NCI-H2029 (cell line): ENCODE measurements at regions not wholly inside any gene's neighbourhood (a gene's known extent, or its start where the extent isn't known, plus 50 kb on each side); places are given as distances from the start of the nearest gene placed in this dataset.
A peak's percentile ranks its signal among the peaks of the same experiment; 100 is the strongest.
"Not testable (repeated sequence)": the region's sequence is repeated elsewhere in the genome, so short reads cannot be mapped to it uniquely, and the experiment has no call there.

Source experiments
- DNase-seq: peaks from one replicate; lab custom pipeline; 2025; lab: John Stamatoyannopoulos, UW

GRCh38 chr16:35573407-35573806, 2114.0 kb downstream of the TP53TG3F start:
- DNase-seq: no peak

GRCh38 chr16:35574011-35574410, 2114.6 kb downstream of the TP53TG3F start:
- DNase-seq: no peak

GRCh38 chr16:35574454-35575431, 2115.3 kb downstream of the TP53TG3F start:
- no peak for DNase-seq

DNA sequence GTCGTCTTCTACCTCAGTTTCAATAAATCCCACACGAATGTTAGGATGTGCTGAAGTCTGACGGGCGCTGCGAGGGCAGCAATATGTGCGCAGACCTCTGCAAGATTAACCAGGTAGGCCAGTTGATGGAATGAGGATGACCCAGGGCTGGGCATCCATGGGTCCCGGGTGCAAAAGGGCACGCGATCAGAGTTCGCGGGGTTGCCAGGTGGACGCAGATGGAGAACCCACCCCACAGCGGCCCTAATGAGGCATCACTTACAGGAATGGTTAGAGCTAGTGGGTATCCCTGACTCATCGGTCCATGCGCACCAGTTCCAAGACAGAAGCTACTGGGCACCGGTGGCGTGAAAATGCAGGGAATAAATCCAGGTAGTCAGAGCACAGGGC, 2116.0 kb downstream of the TP53TG3F start:
- no peak for DNase-seq

DNA sequence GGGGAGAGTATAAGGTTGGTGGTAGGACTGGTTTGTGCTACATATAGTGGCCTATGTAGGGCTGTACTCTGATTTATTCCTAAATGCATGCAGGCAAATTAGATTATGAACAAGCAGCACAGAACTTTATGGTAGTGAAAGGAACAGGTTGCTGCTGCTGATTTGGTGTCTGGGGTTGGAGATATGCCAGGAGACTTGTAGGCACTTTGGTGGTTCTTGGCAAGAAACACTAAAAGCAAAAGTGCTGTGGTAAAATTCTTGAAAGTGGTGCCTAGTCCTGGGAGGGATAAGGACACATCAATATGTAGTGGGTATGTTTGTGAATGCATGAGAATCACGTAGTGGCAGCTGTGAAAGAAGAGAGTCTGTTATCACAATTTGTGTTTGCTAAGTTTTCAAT, 2126.0 kb downstream of the TP53TG3F start:
- DNase-seq: no peak

DNA sequence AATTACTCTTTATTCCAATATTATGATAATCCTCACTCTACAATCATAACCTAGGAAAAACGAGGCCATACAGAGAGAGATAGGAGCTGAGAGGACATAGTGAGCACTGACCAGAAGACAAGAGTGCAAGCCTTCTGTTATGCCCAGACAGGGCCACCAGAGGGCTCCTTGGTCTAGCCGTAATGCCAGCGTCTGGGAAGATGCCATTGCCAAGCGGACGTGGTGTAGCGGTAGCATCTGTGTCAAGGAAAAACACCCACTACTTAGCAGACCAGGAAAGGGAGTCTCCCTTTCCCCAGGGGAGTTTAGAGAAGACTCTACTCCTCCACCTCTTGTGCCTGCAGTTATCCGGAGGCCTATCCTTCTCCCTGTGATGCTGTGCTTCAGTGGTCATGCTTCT, 2131.5 kb downstream of the TP53TG3F start:
- DNase-seq: not testable (repeated sequence)

DNA sequence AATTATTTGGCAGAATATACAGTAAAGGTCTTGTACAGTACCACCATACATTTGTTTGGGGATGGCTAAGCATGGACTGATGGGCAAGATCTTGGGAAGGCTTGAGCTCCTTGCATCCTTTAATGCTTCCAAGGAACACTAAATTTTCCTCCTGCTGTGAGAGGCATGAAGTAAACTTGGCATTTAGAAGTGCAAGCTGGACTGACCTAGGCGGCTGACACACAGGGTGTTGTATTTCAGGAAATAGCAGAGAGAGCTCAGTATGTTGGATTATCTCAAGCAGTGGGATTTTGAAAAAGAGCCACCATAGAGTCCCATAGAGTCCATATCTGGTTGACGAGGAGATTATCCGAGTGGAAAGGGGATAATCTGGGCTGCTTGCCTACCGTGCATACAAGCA, 2137.1 kb downstream of the TP53TG3F start:
- no peak for DNase-seq

DNA sequence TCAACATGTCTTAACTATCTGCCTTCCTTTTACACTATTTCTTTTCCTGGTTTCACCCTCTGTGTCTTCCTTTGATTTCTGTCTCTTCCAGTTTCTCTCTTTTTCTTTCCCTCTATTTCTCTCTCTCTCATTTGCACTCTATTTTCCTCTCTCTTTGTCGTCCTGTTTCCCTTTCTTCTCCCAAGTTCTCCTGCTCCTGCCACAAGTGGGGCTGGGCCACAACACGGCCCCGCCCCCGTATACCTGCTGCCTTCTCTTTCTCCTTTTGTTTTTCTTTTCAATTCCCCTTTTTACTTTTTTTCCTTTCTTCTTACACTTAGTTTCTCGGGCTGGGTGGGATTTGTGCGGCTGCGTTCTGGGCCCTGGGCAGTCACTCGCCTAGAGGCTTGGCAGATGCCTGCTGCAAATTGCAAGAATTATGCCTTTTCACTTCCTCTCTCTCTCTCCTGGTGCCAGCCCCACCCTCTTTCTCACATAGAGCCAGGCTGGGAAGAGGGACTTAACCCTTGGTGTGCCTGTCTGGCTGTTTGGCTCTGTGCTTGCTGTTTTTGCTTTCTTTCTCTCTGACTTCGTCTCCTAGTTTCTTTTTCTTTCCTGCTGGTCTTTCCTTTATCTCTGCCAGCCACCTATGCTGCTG, 2139.4 kb downstream of the TP53TG3F start:
- DNase-seq: peak; percentile 54

DNA sequence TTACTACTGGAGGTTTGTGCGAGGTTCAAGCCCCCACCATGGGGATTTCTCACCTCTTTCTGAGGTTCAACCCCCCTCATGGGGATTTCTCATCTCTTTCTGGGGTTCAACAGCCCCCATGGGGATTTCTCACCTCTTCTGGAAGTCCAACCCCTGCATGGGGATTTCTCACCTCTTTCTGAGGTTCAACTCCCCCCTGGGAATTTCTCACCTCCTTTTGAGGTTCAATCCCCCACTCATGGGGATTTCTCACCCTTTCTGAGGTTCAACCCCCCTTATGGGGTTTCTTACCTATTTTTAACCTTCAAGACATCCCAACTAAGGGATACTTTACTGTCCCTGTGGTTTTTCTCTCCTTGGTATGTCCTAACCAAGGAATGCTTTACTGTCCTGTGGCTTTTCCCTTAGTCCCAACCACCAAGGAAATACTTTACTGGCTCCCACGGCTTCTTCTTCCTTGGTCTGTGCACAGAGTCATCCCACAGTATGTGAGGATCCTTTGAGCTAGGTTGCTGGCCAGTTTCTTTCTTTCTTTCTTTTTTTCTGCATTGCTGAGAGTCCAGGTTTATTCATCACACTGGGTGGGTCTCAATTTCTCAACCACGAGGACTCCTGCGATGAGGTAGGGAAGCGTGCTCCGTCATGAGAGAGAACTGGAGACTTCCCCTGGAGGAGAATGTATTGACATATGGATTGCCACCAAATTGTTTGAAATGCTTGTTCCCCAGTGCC, 2140.2 kb downstream of the TP53TG3F start:
- DNase-seq: no peak

DNA sequence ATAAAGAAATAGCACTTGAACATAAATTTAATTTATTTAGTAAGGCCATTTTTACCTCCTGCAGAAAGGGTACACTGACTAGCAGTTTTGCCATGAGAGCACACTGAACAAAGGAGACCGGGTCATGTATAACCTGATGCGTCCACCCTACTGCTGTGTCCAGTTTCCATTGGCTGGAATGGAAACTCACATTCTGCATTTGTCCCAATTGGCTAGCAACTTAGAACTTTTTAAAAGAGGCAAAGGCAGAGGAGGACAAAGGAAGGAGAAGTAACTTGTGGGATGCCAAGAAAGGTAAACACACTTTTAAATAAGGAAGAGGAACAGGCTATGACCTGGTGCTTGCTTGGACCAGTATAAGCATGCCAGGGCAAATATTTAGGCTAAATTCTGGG, 2140.7 kb downstream of the TP53TG3F start:
- DNase-seq: not testable (repeated sequence)

- DNase-seq: no peak
Measured at GRCh38 chr16:35602116-35602515, 2142.7 kb downstream of the TP53TG3F start.

DNA sequence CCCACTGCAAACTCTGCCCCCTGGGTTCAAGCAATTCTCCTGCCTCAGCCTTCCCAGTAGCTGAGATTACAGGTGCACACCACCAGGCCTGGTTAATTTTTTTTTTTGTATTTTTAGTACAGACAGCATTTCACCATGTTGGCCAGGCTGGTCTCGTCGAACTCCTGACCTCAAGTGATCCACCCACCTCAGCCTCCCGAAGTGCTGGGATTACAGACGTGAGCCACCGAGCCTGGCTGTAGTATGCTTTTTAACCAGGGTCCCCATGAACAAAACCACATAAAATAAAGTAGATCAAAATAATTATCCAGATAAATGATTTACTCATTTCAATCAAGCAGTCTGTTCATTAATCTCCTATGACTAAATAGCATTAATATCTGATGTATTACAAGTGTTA, 2144.0 kb downstream of the TP53TG3F start:
- DNase-seq: not testable (repeated sequence)

DNA sequence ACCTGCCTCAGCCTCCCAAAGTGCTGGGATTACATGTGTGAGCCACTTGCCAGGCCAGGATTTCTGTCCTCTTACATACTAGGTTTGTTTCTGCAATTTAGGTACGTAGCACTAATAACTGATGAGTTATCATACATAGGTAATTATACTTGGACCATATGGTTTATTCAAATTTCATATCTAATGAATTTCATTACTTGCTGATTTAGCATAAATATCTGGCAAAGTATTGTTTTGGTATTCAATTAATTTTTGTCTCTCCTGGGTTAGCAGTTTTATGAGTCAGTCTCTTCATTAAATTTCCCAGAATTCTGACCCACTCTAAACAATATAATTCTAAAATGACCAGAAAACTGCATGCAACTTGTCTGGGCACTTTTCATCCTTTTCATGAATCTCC, 2146.5 kb downstream of the TP53TG3F start:
- DNase-seq: no peak

DNA sequence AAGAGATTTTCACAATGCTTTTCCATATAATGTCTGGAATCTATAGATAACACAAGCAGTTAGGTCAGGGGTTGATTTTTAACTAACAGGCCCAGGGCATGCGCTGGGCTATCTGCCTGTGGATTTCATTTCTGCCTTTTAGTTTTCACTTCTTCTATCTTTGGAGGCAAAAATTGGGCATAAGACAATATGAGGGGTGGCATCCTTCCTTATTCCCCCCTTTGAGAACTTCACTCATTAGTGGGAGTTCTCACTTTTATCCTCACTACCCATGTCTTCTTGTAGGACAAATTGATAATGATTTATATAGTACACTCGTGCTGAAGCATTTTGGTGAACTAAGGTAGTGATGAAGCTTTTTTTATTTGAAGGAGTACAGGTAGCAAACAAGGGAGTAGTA, 2155.5 kb downstream of the TP53TG3F start:
- DNase-seq: not testable (repeated sequence)

DNA sequence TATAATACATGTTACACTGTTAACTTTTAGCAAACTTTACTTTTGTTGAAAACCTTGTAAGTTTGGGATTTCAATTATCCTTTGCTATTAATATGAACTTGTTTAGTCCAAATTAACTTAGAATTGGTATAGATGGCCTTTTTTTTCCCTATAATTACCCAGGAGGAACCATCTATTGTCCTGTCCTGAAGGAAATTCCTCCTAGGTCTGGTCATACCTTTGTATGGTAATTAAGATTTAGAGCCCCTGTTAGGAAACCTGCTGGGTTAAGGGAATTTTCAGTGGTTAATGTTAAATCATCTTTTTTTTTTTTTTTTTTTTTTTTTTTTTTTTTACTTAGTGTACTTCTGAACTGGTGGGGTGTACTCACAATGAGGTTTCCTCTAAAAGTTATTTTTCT, 2159.8 kb downstream of the TP53TG3F start:
- not testable (repeated sequence) for DNase-seq

DNA sequence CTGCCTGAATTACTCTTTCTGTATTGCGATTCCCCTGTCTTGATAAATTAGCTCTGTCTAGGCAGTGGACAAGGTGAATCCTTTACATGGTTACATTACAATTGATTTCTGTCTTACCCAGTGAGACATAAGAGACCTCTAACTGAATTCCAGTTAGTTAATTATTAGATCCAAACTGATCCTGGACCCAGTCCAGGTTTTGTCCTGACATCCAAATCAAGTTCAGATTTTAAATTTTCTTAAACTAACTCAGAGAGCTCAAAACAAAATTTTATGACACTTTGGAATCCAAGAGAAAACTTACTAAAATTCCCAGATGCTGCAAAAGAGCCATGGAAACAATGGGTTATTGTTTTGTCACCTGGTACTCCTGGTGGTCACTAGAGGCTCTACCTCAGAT, 2166.6 kb downstream of the TP53TG3F start:
- no peak for DNase-seq

- no peak for DNase-seq
Measured at GRCh38 chr16:35628976-35629375, 2169.6 kb downstream of the TP53TG3F start.

GRCh38 chr16:35631261-35631945, 2172.0 kb downstream of the TP53TG3F start:
- no peak for DNase-seq

DNA sequence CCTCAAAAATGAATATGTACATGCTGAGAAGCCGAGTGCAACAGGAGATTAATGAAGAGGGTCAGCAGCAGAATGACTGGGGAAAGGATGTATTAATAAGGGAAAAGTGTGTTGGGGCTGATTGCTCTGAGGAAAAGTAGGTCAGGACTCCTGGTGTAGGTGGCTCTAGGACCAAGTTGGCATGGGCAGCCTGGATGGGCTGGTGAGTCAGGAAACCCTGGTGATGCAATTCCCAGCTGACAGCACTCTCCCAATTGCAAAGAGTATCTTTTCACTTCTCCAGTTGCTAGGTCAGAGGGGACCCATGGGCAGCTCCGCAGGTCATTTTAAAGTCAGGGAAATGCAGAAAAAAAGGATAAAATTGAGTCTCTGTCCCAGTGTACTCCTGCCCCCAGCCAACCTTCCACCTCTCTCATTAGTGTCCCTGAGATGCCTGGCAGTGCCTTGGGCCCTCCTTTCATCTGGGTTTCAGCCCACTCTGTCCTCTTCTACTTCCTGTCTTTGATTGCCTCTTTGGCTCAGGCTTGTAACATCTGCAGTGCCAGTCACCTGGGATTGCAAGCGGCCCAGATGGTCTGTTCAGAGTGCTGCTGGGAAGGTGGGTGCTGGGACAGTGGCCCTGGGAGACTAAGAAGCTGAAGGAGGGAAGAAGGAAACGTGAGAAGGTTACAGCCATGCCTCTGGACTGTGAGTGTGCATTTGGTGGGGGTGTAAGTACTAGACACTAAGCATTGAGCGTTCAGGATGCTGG, 2177.2 kb downstream of the TP53TG3F start:
- DNase-seq: no peak

- no peak for DNase-seq
Measured at GRCh38 chr16:35637683-35638082, 2178.3 kb downstream of the TP53TG3F start.
